ENCODE measurements at regions not wholly inside any gene's neighbourhood (a gene's known extent, or its start where the extent isn't known, plus 50 kb on each side); places are given as distances from the start of the nearest gene placed in this dataset.

GRCh38 chr11:92765082-92765840, 204.2 kb upstream of the MTNR1B start:
- no peak overlapping the region for H3K4me3 ChIP-seq (ENCODE audit: low read depth, poor library complexity, severe bottlenecking)
- 72 to 78% methylated on average over 9 of the region's 9 CpGs for WGBS, 2 donors
- DNase-seq (ENCODE audit: low spot score in 2 of 2) = no peak
- intact Hi-C loops (cut with DNase I; ENCODE audit: low total_unique reads) = no loop called here
- TF ChIP-seq POLR2A (IDR thresholded peaks at IDR 0.05) (no peak), CTCF (IDR thresholded peaks at IDR 0.05) (no peak)

- no peak for DNase-seq (ENCODE audit: low spot score in 2 of 2)
These were observed 203.5 kb upstream of the MTNR1B start for GRCh38 chr11:92765965-92766371.

GRCh38 chr11:92766698-92767097, 202.8 kb upstream of the MTNR1B start:
- no peak overlapping the region for H3K4me3 ChIP-seq (ENCODE audit: low read depth, poor library complexity, severe bottlenecking)
- WGBS, 2 donors = 76 to 81% methylated on average over 7 of the region's 7 CpGs
- no peak for DNase-seq (ENCODE audit: low spot score in 2 of 2)
- intact Hi-C loops (cut with DNase I; ENCODE audit: low total_unique reads) = no loop called here
- no peak for TF ChIP-seq POLR2A (IDR thresholded peaks at IDR 0.05)
- no peak for TF ChIP-seq CTCF (IDR thresholded peaks at IDR 0.05)

More at GRCh38 chr11:92765965-92766371, 203.5 kb upstream of the MTNR1B start:
- 26 to 39% methylated on average over 10 of the region's 10 CpGs for WGBS, 2 donors
- intact Hi-C loops (cut with DNase I; ENCODE audit: low total_unique reads) = no loop called here
- H3K4me3 ChIP-seq (ENCODE audit: low read depth, poor library complexity, severe bottlenecking) = no peak overlapping the region
- no peak for TF ChIP-seq CTCF (IDR thresholded peaks at IDR 0.05)
- no peak for TF ChIP-seq POLR2A (IDR thresholded peaks at IDR 0.05)

DNA sequence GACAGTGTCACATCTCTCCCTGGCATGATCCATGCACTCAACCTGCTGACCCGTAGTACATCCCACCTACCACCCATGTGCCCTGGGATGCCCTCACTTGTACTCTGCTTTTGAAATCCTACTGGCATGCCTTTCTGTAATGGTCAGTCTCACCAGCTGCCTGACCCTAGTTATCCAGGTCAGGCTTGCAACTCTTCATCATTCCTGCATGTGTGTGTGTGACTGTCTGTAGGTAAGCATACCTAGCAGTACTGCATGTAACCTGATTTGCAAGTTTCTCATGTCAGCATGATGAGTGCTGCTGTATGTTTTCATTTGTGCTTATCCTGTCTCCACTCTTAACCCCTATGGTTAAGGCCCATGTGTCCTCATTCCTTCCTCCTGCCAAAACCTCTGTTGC, 202.0 kb upstream of the MTNR1B start:
- DNase-seq (ENCODE audit: low spot score in 2 of 2) = no peak
- H3K4me3 ChIP-seq (ENCODE audit: low read depth, poor library complexity, severe bottlenecking) = no peak overlapping the region
- WGBS, 2 donors = 100% methylated on average over 1 of the region's 1 CpG
- TF ChIP-seq CTCF (IDR thresholded peaks at IDR 0.05) (no peak), POLR2A (IDR thresholded peaks at IDR 0.05) (no peak)
- intact Hi-C loops (cut with DNase I; ENCODE audit: low total_unique reads) = no loop called here

DNA sequence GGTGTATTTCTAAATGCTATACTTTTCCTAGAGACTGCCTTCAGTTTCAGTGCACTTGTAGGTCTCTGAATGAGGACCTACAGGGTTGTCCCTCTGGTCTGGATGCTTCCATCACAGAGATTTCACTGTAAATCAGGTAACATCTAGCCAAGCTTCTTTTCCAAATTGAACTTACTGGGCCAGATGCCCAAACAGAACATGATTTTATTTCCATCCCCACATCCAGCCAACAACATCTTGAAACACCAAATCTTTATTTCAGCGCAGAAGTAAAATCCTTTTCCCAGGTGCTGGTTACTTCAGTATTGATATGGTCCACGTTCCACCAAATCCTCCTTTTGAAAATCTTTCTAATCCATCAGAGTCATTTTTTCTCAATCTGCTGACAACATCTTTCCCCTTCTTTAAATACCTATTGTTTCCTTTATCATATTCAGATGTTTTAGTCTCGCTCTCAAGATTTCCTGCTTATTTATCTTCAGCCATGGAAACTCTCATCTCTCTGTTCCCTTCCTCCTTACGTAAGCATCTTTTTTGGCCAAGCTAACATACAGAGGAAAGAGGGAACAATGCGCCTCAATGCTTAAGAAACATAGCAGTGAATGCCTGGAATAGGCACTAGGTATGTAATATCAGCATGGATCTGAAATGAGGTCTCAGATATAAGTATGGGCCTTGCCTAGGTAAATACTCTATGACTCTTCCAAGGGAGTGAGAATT, 201.2 kb upstream of the MTNR1B start:
- 85 to 88% methylated on average over 5 of the region's 5 CpGs for WGBS, 2 donors
- TF ChIP-seq CTCF (IDR thresholded peaks at IDR 0.05) = no peak
- TF ChIP-seq POLR2A (IDR thresholded peaks at IDR 0.05) = no peak
- no peak overlapping the region for H3K4me3 ChIP-seq (ENCODE audit: low read depth, poor library complexity, severe bottlenecking)
- intact Hi-C loops (cut with DNase I; ENCODE audit: low total_unique reads) = no loop called here
- DNase-seq (ENCODE audit: low spot score in 2 of 2) = no peak
